ENCODE measurements at regions not wholly inside any gene's neighbourhood (a gene's known extent, or its start where the extent isn't known, plus 50 kb on each side); places are given as distances from the start of the nearest gene placed in this dataset.

GRCh38 chr1:114333690-114334089 is 177.3 kb downstream of the TRIM33 start:
- TF ChIP-seq POLR2A (IDR thresholded peaks at IDR 0.05; ENCODE audit: low read depth) (no peak), CTCF (IDR thresholded peaks at IDR 0.05) (no peak), POLR2AphosphoS5 (IDR thresholded peaks at IDR 0.05) (no peak)

Measured in esophagus muscularis mucosa (tissue), 3 donors.